GM23338 (cell line): ENCODE measurements at regions not wholly inside any gene's neighbourhood (a gene's known extent, or its start where the extent isn't known, plus 50 kb on each side); places are given as distances from the start of the nearest gene placed in this dataset.

Source experiments
- ATAC-seq: fragments of 200-7000 bp; cut with Tn5 transposase; 3 replicates; pipeline ENCODE4 v1.9.1; 2020
- DNase-seq: peaks from one replicate; pipeline ENCODE4 v3.0.0-alpha.2; 2015; ENCODE audit warnings: low spot score
- H2AFZ ChIP-seq: fragments of 200-600 bp; sonication (generic); 2 replicates; pipeline ENCODE4 v1.8.0; 2016; ENCODE audit warnings: antibody characterized with exemption, mild to moderate bottlenecking, moderate library complexity
- H3F3A ChIP-seq: fragments of 200-600 bp; sonication (generic); replicated peaks from 2 replicates; pipeline ENCODE4 v1.8.0; 2017; ENCODE audit warnings: antibody characterized with exemption, mixed run types, low read depth
- H3K27ac ChIP-seq: fragments of 200-600 bp; sonication (generic); 2 replicates; pipeline ENCODE4 v1.6.1; 2016; ENCODE audit warnings: low read depth
- H3K27me3 ChIP-seq: fragments of 200-600 bp; sonication (generic); 2 replicates; pipeline ENCODE4 v1.8.0; 2016; ENCODE audit warnings: mild to moderate bottlenecking, mixed run types, moderate library complexity; ENCODE audit not compliant: insufficient read depth
- H3K36me3 ChIP-seq: fragments of 200-600 bp; sonication (generic); 2 replicates; pipeline ENCODE4 v1.8.0; 2016; ENCODE audit warnings: mild to moderate bottlenecking; ENCODE audit not compliant: insufficient read depth
- H3K4me1 ChIP-seq: fragments of 200-600 bp; sonication (generic); 2 replicates; pipeline ENCODE4 v1.8.0; 2016; ENCODE audit warnings: mild to moderate bottlenecking, moderate library complexity; ENCODE audit not compliant: insufficient read depth
- H3K4me2 ChIP-seq: fragments of 200-600 bp; sonication (generic); 2 replicates; pipeline ENCODE4 v1.7.1; 2017; ENCODE audit warnings: mixed run types
- H3K4me3 ChIP-seq: fragments of 200-600 bp; sonication (generic); 2 replicates; pipeline ENCODE4 v1.6.1; 2016; ENCODE audit warnings: mixed run types
- H3K79me2 ChIP-seq: fragments of 200-600 bp; sonication (generic); replicated peaks from 2 replicates; pipeline ENCODE4 v1.8.0; 2017; ENCODE audit warnings: mild to moderate bottlenecking; ENCODE audit not compliant: insufficient read depth
- H3K9me2 ChIP-seq: fragments of 200-600 bp; sonication (generic); 2 replicates; pipeline ENCODE4 v1.8.0; 2017; ENCODE audit not compliant: insufficient read depth
- H4K20me1 ChIP-seq: fragments of 200-600 bp; sonication (generic); replicated peaks from 2 replicates; pipeline ENCODE4 v1.8.0; 2017; ENCODE audit warnings: mild to moderate bottlenecking; ENCODE audit not compliant: insufficient read depth
- H3K27ac Mint-ChIP-seq: 2 replicates; pipeline ENCODE4 v1.8.0; 2020; ENCODE audit warnings: inconsistent platforms, mild to moderate bottlenecking, moderate library complexity, mixed read lengths
- H3K27me3 Mint-ChIP-seq: 3 replicates; pipeline ENCODE4 v1.8.0; 2022; ENCODE audit warnings: low read depth, mild to moderate bottlenecking, moderate library complexity, mixed read lengths, inconsistent platforms; ENCODE audit not compliant: insufficient read depth, poor library complexity
- H3K36me3 Mint-ChIP-seq: 3 replicates; pipeline ENCODE4 v1.8.0; 2021; ENCODE audit warnings: low read depth, mild to moderate bottlenecking, inconsistent platforms, moderate library complexity, mixed read lengths
- H3K4me1 Mint-ChIP-seq: 3 replicates; pipeline ENCODE4 v1.8.0; 2020; ENCODE audit warnings: mild to moderate bottlenecking, inconsistent platforms, mixed read lengths
- H3K4me3 Mint-ChIP-seq: 3 replicates; pipeline ENCODE4 v1.8.0; 2021; ENCODE audit warnings: moderate library complexity, mild to moderate bottlenecking, inconsistent platforms, mixed read lengths
- H3K9me3 Mint-ChIP-seq: 3 replicates; pipeline ENCODE4 v1.8.0; 2020; ENCODE audit warnings: moderate library complexity, mild to moderate bottlenecking, inconsistent platforms, mixed read lengths
- CREB1 ChIP-seq: fragments of 250-450 bp; sonication (Bioruptor Pico); IDR thresholded peaks from 2 replicates; pipeline ENCODE4 v1.5.0; 2020; ENCODE audit warnings: low read depth, mild to moderate bottlenecking, moderate library complexity
- ETS1 ChIP-seq: IDR thresholded peaks from 2 replicates; pipeline ENCODE4 v1.6.1; 2016; ENCODE audit warnings: antibody characterized with exemption
- EZH2 ChIP-seq: fragments of 200-600 bp; sonication (generic); IDR thresholded peaks from one replicate; pipeline ENCODE4 v1.8.0; 2017; ENCODE audit warnings: antibody characterized with exemption, mild to moderate bottlenecking, low read depth; ENCODE audit not compliant: unreplicated experiment
- JUNB ChIP-seq: IDR thresholded peaks from one replicate; pipeline ENCODE4 v1.6.1; 2016; ENCODE audit warnings: antibody characterized with exemption; ENCODE audit not compliant: unreplicated experiment
- NANOG ChIP-seq: IDR thresholded peaks from 2 replicates; pipeline ENCODE4 v1.6.1; 2016; ENCODE audit warnings: antibody characterized with exemption, borderline replicate concordance
- POLR2AphosphoS5 ChIP-seq: IDR thresholded peaks from 2 replicates; pipeline ENCODE4 v1.6.1; 2016; ENCODE audit warnings: antibody characterized with exemption, low read depth
- REST ChIP-seq: IDR thresholded peaks from one replicate; pipeline ENCODE4 v1.6.1; 2018; ENCODE audit warnings: antibody characterized with exemption; ENCODE audit not compliant: unreplicated experiment
- ZNF114 ChIP-seq: fragments of 250-450 bp; sonication (Bioruptor Pico); IDR thresholded peaks from 2 replicates; pipeline ENCODE4 v1.5.0; 2020; ENCODE audit warnings: mild to moderate bottlenecking, moderate library complexity
- ZNF331 ChIP-seq: fragments of 250-450 bp; sonication (Bioruptor Pico); IDR thresholded peaks from 2 replicates; pipeline ENCODE4 v1.5.0; 2020; ENCODE audit warnings: low read depth, mild to moderate bottlenecking, moderate library complexity
- ZNF462 ChIP-seq: fragments of 250-450 bp; sonication (Bioruptor Pico); IDR thresholded peaks from 2 replicates; pipeline ENCODE4 v1.5.0; 2020; ENCODE audit warnings: mild to moderate bottlenecking, moderate library complexity

- Mint-ChIP-seq H3K4me3 (no peak overlapping the region), H3K9me3 (peaks cover 7% of the 10 kb centered on the region; the same call in 2 of the 3 replicates), H3K27me3 (peaks cover 3% of the 10 kb centered on the region), H3K36me3 (peaks cover 2% of the 10 kb centered on the region; the same call in 1 of the 3 replicates), H3K4me1 (no peaks in the 10 kb centered on the region), H3K27ac (no peak overlapping the region)
- DNase-seq (no peak), ATAC-seq (no peak)
- Histone ChIP-seq H3K4me3 (no peak overlapping the region), H2AFZ (no peak overlapping the region), H3K27ac (no peak overlapping the region), H3F3A (no peaks in the 10 kb centered on the region), H3K36me3 (no peaks in the 10 kb centered on the region), H3K79me2 (no peaks in the 10 kb centered on the region), H3K4me1 (no peaks in the 10 kb centered on the region), H3K27me3 (no peaks in the 10 kb centered on the region), H4K20me1 (no peaks in the 10 kb centered on the region), H3K4me2 (no peak overlapping the region), H3K9me2 (peaks cover 4% of the 10 kb centered on the region; the same call in 1 of the 2 replicates)
- TF ChIP-seq REST (no peak), EZH2 (no peak), CREB1 (CRISPR knock-in tag) (no peak), ZNF114 (no peak), NANOG (no peak)
Measured at GRCh38 chr11:106292526-106292925, 215.1 kb downstream of the AASDHPPT start.

- Histone ChIP-seq H2AFZ (no peak overlapping the region), H3K4me2 (no peak overlapping the region), H3K9me2 (peaks cover 4% of the 10 kb centered on the region; the same call in 1 of the 2 replicates), H3K36me3 (no peaks in the 10 kb centered on the region), H3K4me1 (no peaks in the 10 kb centered on the region), H3K27me3 (no peaks in the 10 kb centered on the region), H4K20me1 (no peaks in the 10 kb centered on the region), H3K79me2 (no peaks in the 10 kb centered on the region), H3K4me3 (no peak overlapping the region), H3K27ac (no peak overlapping the region), H3F3A (no peaks in the 10 kb centered on the region)
- Mint-ChIP-seq H3K4me3 (no peak overlapping the region), H3K36me3 (peaks cover 2% of the 10 kb centered on the region; the same call in 1 of the 3 replicates), H3K27me3 (peaks cover 2% of the 10 kb centered on the region), H3K27ac (no peak overlapping the region), H3K4me1 (no peaks in the 10 kb centered on the region), H3K9me3 (peaks cover 20% of the 10 kb centered on the region)
- TF ChIP-seq ETS1 (no peak), ZNF114 (no peak), POLR2AphosphoS5 (no peak), EZH2 (no peak), ZNF331 (no peak), NANOG (no peak), ZNF462 (no peak), JUNB (no peak), CREB1 (CRISPR knock-in tag) (no peak)
- DNase-seq (no peak), ATAC-seq (no peak)
Measured at GRCh38 chr11:106295974-106296373, 218.5 kb downstream of the AASDHPPT start.
